ENCODE measurements at regions not wholly inside any gene's neighbourhood (a gene's known extent, or its start where the extent isn't known, plus 50 kb on each side); places are given as distances from the start of the nearest gene placed in this dataset.
"Not testable (repeated sequence)": the region's sequence is repeated elsewhere in the genome, so short reads cannot be mapped to it uniquely, and the experiment has no call there.

GRCh38 chr2:207231106-207231865 is 65.5 kb upstream of the KLF7 start:
- peaks cover 0 to 41% (median 23%) of the 10 kb centered on the region in 6 donors for H3K4me1 ChIP-seq
- no peak for TF ChIP-seq POLR2A (IDR thresholded peaks at IDR 0.05)
- TF ChIP-seq, protein P1, sequence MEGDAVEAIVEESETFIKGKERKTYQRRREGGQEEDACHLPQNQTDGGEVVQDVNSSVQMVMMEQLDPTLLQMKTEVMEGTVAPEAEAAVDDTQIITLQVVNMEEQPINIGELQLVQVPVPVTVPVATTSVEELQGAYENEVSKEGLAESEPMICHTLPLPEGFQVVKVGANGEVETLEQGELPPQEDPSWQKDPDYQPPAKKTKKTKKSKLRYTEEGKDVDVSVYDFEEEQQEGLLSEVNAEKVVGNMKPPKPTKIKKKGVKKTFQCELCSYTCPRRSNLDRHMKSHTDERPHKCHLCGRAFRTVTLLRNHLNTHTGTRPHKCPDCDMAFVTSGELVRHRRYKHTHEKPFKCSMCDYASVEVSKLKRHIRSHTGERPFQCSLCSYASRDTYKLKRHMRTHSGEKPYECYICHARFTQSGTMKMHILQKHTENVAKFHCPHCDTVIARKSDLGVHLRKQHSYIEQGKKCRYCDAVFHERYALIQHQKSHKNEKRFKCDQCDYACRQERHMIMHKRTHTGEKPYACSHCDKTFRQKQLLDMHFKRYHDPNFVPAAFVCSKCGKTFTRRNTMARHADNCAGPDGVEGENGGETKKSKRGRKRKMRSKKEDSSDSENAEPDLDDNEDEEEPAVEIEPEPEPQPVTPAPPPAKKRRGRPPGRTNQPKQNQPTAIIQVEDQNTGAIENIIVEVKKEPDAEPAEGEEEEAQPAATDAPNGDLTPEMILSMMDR (IDR thresholded peaks at IDR 0.05 in 8 of 11, conservative IDR thresholded peaks at IDR 0.05 in 3 of 11) = no peak
- TF ChIP-seq POLR2AphosphoS5 (IDR thresholded peaks at IDR 0.05) = no peak
- H3K9me3 ChIP-seq = peaks cover 0 to 3% (median 0%) of the 10 kb centered on the region in 8 donors
- peak overlapping the region in 5 of 8 donors; percentile 0 to 72 (median 36) for H3K27ac ChIP-seq
- WGBS, 5 donors = 17 to 34% (median 26%) methylated on average over 5 of the region's 5 CpGs
- no peaks in the 10 kb centered on the region for H3K27me3 ChIP-seq (replicated peaks in 1 of 7)
- H3K4me3 ChIP-seq = no peak overlapping the region
- DNase-seq = no peak
- H3K36me3 ChIP-seq = no peaks in the 10 kb centered on the region
- intact Hi-C loops (cut with DNase I; ENCODE audit: low total_unique reads) = no loop called here

DNA sequence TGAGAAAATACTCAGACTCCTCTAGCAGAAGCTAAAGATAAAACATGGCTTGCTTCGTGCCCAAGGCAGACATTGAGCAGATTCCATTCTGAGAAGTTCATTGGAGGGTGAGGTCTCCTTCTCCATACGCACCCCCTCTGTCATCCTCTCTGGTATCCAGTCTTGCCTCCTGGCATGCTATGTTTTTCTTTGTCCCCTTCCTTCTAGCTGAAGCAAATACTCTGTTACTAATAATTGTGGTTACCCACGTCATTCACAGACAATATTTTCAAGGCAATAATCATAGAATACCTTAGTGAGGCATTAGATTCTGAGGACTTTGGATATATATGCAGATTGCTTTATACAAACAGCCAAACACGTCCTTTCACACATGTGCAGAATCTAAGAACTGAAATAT is 66.2 kb upstream of the KLF7 start:
- WGBS, 5 donors = 84 to 91% (median 90%) methylated on average over 4 of the region's 4 CpGs

DNA sequence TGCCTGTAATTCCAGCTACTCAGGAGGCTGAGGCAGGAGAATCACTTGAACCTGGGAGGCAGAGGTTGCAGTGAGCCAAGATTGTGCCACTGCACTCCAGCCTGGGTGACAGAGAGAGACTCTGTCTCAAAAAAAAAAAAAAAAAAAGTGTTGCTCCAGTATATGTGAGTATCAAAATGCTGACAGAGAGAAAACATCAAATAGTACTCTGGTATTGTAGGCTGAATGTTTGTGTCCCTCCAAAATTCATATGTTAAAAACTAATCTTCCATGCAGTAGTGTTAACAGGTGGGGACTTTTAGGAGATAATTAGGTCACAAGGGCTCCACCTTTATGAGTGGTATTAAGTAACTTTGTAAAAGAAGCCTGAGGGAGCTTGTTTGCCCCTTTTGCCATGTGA is 67.4 kb upstream of the KLF7 start:
- H3K36me3 ChIP-seq; H3K27ac ChIP-seq; H3K9me3 ChIP-seq; DNase-seq; H3K4me3 ChIP-seq; H3K27me3 ChIP-seq (replicated peaks in 1 of 7); intact Hi-C loops (cut with DNase I; ENCODE audit: low total_unique reads): not testable (repeated sequence)
- peaks cover 0 to 41% (median 21%) of the 10 kb centered on the region in 6 donors for H3K4me1 ChIP-seq

More for the DNA sequence above, 66.2 kb upstream of the KLF7 start:
- DNase-seq = no peak
- peaks cover 0 to 42% (median 20%) of the 10 kb centered on the region in 6 donors for H3K4me1 ChIP-seq
- intact Hi-C loops (cut with DNase I; ENCODE audit: low total_unique reads) = no loop called here
- H3K9me3 ChIP-seq = peaks cover 0 to 3% (median 0%) of the 10 kb centered on the region in 8 donors
- no peaks in the 10 kb centered on the region for H3K36me3 ChIP-seq
- peak overlapping the region in 1 of 8 donors; percentile 72 for H3K27ac ChIP-seq
- H3K27me3 ChIP-seq (replicated peaks in 1 of 7) = no peaks in the 10 kb centered on the region
- TF ChIP-seq, protein P1 (IDR thresholded peaks at IDR 0.05 in 8 of 11, conservative IDR thresholded peaks at IDR 0.05 in 3 of 11) = no peak
- TF ChIP-seq POLR2AphosphoS5 (IDR thresholded peaks at IDR 0.05) (no peak), POLR2A (IDR thresholded peaks at IDR 0.05) (no peak)
- H3K4me3 ChIP-seq = no peak overlapping the region

DNA sequence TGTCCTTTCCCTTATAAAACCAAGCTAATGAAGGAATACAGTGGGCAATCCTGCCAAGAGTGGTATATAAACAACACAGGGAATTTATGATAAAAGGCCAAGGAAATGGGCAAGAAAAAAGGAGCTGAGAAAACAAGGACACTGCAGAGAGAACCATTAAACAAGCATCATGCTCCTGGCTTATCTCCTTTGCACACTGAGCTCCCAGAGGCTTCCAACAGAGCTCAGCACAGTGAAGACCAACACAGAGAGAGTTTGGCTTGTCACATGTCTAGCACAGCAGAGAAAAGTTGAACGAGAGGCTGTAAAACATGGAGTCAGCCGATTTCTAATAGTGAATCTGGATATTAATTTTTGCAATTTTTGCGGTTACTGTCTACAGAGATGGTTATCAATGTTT is 68.0 kb upstream of the KLF7 start:
- intact Hi-C loops (cut with DNase I; ENCODE audit: low total_unique reads) = no loop called here
- no peak overlapping the region for H3K4me3 ChIP-seq
- peaks cover 0 to 42% (median 20%) of the 10 kb centered on the region in 6 donors for H3K4me1 ChIP-seq
- no peaks in the 10 kb centered on the region for H3K36me3 ChIP-seq
- no peak for DNase-seq
- TF ChIP-seq, protein P1 (IDR thresholded peaks at IDR 0.05 in 8 of 11, conservative IDR thresholded peaks at IDR 0.05 in 3 of 11) = no peak
- no peak for TF ChIP-seq POLR2AphosphoS5 (IDR thresholded peaks at IDR 0.05)
- no peak for TF ChIP-seq POLR2A (IDR thresholded peaks at IDR 0.05)
- H3K27ac ChIP-seq = no peak overlapping the region
- no peaks in the 10 kb centered on the region for H3K27me3 ChIP-seq (replicated peaks in 1 of 7)
- H3K9me3 ChIP-seq = peaks cover 0 to 3% (median 0%) of the 10 kb centered on the region in 8 donors
- 58 to 95% (median 92%) methylated on average over 3 of the region's 3 CpGs for WGBS, 5 donors
